ENCODE measurements at regions not wholly inside any gene's neighbourhood (a gene's known extent, or its start where the extent isn't known, plus 50 kb on each side); places are given as distances from the start of the nearest gene placed in this dataset.

GRCh38 chr5:98470747-98471146 lies 302.7 kb upstream of the RGMB start:
- no peak for DNase-seq

GRCh38 chr5:98471458-98471857 lies 302.0 kb upstream of the RGMB start:
- DNase-seq: no peak

- DNase-seq: no peak
Measured at GRCh38 chr5:98474216-98474615, 299.2 kb upstream of the RGMB start.

GRCh38 chr5:98474782-98475181 lies 298.7 kb upstream of the RGMB start:
- no peak for DNase-seq

- DNase-seq: no peak
Measured at GRCh38 chr5:98482321-98483300, 290.9 kb upstream of the RGMB start.

GRCh38 chr5:98483301-98483685 lies 290.2 kb upstream of the RGMB start:
- no peak for DNase-seq

- no peak for DNase-seq
Measured at GRCh38 chr5:98489021-98489420, 284.4 kb upstream of the RGMB start.

- DNase-seq: no peak
Measured at GRCh38 chr5:98490348-98490747, 283.1 kb upstream of the RGMB start.

- DNase-seq: no peak
Measured at GRCh38 chr5:98492258-98492657, 281.2 kb upstream of the RGMB start.

GRCh38 chr5:98497418-98497817 lies 276.0 kb upstream of the RGMB start:
- no peak for DNase-seq

- no peak for DNase-seq
Measured at GRCh38 chr5:98498028-98498427, 275.4 kb upstream of the RGMB start.

GRCh38 chr5:98499892-98500291 lies 273.6 kb upstream of the RGMB start:
- no peak for DNase-seq

GRCh38 chr5:98500811-98501210 lies 272.7 kb upstream of the RGMB start:
- DNase-seq: no peak

- DNase-seq: no peak
Measured at GRCh38 chr5:98503616-98504015, 269.8 kb upstream of the RGMB start.

GRCh38 chr5:98504505-98504904 lies 269.0 kb upstream of the RGMB start:
- no peak for DNase-seq

GRCh38 chr5:98510143-98510985 lies 263.1 kb upstream of the RGMB start:
- DNase-seq: no peak

- DNase-seq: no peak
Measured at GRCh38 chr5:98513380-98513779, 260.1 kb upstream of the RGMB start.

- no peak for DNase-seq
Measured at GRCh38 chr5:98514215-98514614, 259.2 kb upstream of the RGMB start.

GRCh38 chr5:98516701-98517100 lies 256.8 kb upstream of the RGMB start:
- no peak for DNase-seq

GRCh38 chr5:98517560-98518366 lies 255.7 kb upstream of the RGMB start:
- DNase-seq: no peak

- DNase-seq: no peak
Measured at GRCh38 chr5:98518754-98519153, 254.7 kb upstream of the RGMB start.

GRCh38 chr5:98519571-98519970 lies 253.9 kb upstream of the RGMB start:
- no peak for DNase-seq

GRCh38 chr5:98521821-98522220 lies 251.6 kb upstream of the RGMB start:
- no peak for DNase-seq

Data from NCI-H2171 treated with DMSO at 0.1 percent for 48 hours (cell line).